GM12878 (cell line): ENCODE measurements at regions not wholly inside any gene's neighbourhood (a gene's known extent, or its start where the extent isn't known, plus 50 kb on each side); places are given as distances from the start of the nearest gene placed in this dataset. TPM values are rescaled to one million over a fixed set of nuclear protein-coding genes. Genes with fewer than 3 reads are reported as not detected.

Experiments used
- small RNA-seq: library from RNA; depleted of rRNA; stranded (forward); fragments of <200 nt; gene quantifications from one replicate; pipeline ENCODE3, GENCODE V24; 2014

Small RNAs in the stretch of these regions (small RNA-seq; reads per million reads assigned to genes)
- not detected for gene RNU7-148P
